ENCODE measurements at regions not wholly inside any gene's neighbourhood (a gene's known extent, or its start where the extent isn't known, plus 50 kb on each side); places are given as distances from the start of the nearest gene placed in this dataset.

- no peak overlapping the region for H3K27ac Mint-ChIP-seq (ENCODE audit: unreplicated experiment)
- no peak for DNase-seq (ENCODE audit: extremely low spot score, unreplicated experiment)
- no peak for TF ChIP-seq CTCF (IDR thresholded peaks at IDR 0.05)
- H3K36me3 Mint-ChIP-seq (ENCODE audit: unreplicated experiment): peaks cover under 1% of the 10 kb centered on the region
- H3K9me3 Mint-ChIP-seq (ENCODE audit: unreplicated experiment): peaks cover 4% of the 10 kb centered on the region
- no peak overlapping the region for H3K4me3 Mint-ChIP-seq (ENCODE audit: unreplicated experiment)
- peaks cover 12% of the 10 kb centered on the region for H3K4me1 Mint-ChIP-seq (ENCODE audit: unreplicated experiment)
- no peaks in the 10 kb centered on the region for H3K27me3 Mint-ChIP-seq (ENCODE audit: unreplicated experiment)
These were observed 95.0 kb downstream of the KCTD12 start for GRCh38 chr13:76790980-76791819.

- no peak for TF ChIP-seq CTCF (IDR thresholded peaks at IDR 0.05)
- no peak overlapping the region for H3K27ac Mint-ChIP-seq (ENCODE audit: unreplicated experiment)
- H3K4me3 Mint-ChIP-seq (ENCODE audit: unreplicated experiment): no peak overlapping the region
- H3K4me1 Mint-ChIP-seq (ENCODE audit: unreplicated experiment): peaks cover 12% of the 10 kb centered on the region
- H3K36me3 Mint-ChIP-seq (ENCODE audit: unreplicated experiment): peaks cover 5% of the 10 kb centered on the region
- DNase-seq (ENCODE audit: extremely low spot score, unreplicated experiment): no peak
- peaks cover 10% of the 10 kb centered on the region for H3K9me3 Mint-ChIP-seq (ENCODE audit: unreplicated experiment)
- H3K27me3 Mint-ChIP-seq (ENCODE audit: unreplicated experiment): no peaks in the 10 kb centered on the region
These were observed 95.7 kb downstream of the KCTD12 start for GRCh38 chr13:76790526-76790925.

- DNase-seq (ENCODE audit: extremely low spot score, unreplicated experiment): no peak
- Mint-ChIP-seq H3K4me3 (ENCODE audit: unreplicated experiment) (no peak overlapping the region), H3K36me3 (ENCODE audit: unreplicated experiment) (peaks cover 5% of the 10 kb centered on the region), H3K27ac (ENCODE audit: unreplicated experiment) (no peak overlapping the region), H3K4me1 (ENCODE audit: unreplicated experiment) (peaks cover 12% of the 10 kb centered on the region), H3K27me3 (ENCODE audit: unreplicated experiment) (peaks cover 2% of the 10 kb centered on the region), H3K9me3 (ENCODE audit: unreplicated experiment) (peaks cover 10% of the 10 kb centered on the region)
- no peak for TF ChIP-seq CTCF (IDR thresholded peaks at IDR 0.05)
These were observed 102.4 kb downstream of the KCTD12 start for GRCh38 chr13:76783798-76784197.

- no peak for TF ChIP-seq CTCF (IDR thresholded peaks at IDR 0.05)
- H3K4me1 Mint-ChIP-seq (ENCODE audit: unreplicated experiment): peaks cover 21% of the 10 kb centered on the region
- H3K27me3 Mint-ChIP-seq (ENCODE audit: unreplicated experiment): peaks cover 2% of the 10 kb centered on the region
- H3K27ac Mint-ChIP-seq (ENCODE audit: unreplicated experiment): peak overlapping the region; percentile 43
- H3K36me3 Mint-ChIP-seq (ENCODE audit: unreplicated experiment): no peaks in the 10 kb centered on the region
- no peak overlapping the region for H3K4me3 Mint-ChIP-seq (ENCODE audit: unreplicated experiment)
- DNase-seq (ENCODE audit: extremely low spot score, unreplicated experiment): no peak
- no peaks in the 10 kb centered on the region for H3K9me3 Mint-ChIP-seq (ENCODE audit: unreplicated experiment)
These were observed 107.4 kb downstream of the KCTD12 start for GRCh38 chr13:76778853-76779252.

- TF ChIP-seq CTCF (IDR thresholded peaks at IDR 0.05): no peak
- Mint-ChIP-seq H3K4me3 (ENCODE audit: unreplicated experiment) (no peak overlapping the region), H3K27ac (ENCODE audit: unreplicated experiment) (no peak overlapping the region), H3K36me3 (ENCODE audit: unreplicated experiment) (no peaks in the 10 kb centered on the region), H3K27me3 (ENCODE audit: unreplicated experiment) (peaks cover 2% of the 10 kb centered on the region), H3K9me3 (ENCODE audit: unreplicated experiment) (no peaks in the 10 kb centered on the region), H3K4me1 (ENCODE audit: unreplicated experiment) (peaks cover 21% of the 10 kb centered on the region)
- no peak for DNase-seq (ENCODE audit: extremely low spot score, unreplicated experiment)
These were observed 109.1 kb downstream of the KCTD12 start for GRCh38 chr13:76777096-76777495.
